ENCODE measurements at regions not wholly inside any gene's neighbourhood (a gene's known extent, or its start where the extent isn't known, plus 50 kb on each side); places are given as distances from the start of the nearest gene placed in this dataset.

DNA sequence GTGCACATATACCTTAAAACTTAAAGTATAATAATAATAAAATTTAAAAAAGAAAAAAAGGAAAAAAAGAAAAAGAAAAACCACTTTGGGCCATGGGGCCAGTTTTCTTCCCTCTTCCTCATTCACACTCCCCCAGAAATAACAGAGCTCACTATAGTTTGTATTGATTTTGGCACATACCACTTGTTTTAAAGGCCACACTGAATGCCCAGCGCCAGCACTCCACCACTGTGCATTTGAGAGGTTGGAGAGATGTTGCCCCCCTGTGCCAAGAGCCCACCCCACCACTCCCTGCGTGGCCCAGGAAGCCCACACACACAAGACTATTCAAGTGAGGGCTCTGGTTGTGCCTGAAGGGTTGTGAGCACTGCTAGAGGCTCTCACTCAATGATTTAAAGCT is 1536.3 kb downstream of the TSPY10 start:
- intact Hi-C loops (cut with micrococcal nuclease; ENCODE audit: unreplicated experiment): no loop called here

DNA sequence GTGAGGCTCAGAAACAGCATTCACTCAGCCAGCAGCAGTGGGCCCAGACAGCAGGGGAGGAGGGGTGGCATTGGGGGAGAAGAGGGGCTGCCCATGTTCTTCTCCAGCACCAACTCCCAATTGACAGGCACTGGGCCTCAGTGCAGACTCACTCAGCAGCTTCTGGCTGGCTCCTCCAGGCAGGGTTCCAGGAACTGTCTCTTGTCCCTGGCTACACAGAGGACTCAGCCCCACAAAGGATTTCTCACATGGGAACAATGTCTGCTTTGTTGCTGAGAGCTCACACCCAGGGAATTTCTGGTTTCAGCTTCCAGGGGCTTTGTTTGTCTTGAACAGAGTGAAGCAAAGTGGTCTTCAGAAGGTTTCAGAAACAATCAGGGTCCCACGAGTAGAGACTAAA is 1536.7 kb downstream of the TSPY10 start:
- H3K9me2 ChIP-seq (ENCODE audit: insufficient read depth, low read length): no peaks in the 10 kb centered on the region
- POLR2A ChIA-PET: no interaction called here
- H3K36me3 ChIP-seq (ENCODE audit: insufficient read depth, low read length): no peaks in the 10 kb centered on the region
- no peak overlapping the region for H3K4me2 ChIP-seq (ENCODE audit: low read length)
- H2AFZ ChIP-seq (ENCODE audit: low read length): no peak overlapping the region
- TF ChIP-seq EZH2phosphoT487 (IDR thresholded peaks at IDR 0.05; ENCODE audit: borderline replicate concordance, low read depth, low read length): no peak
- TF ChIP-seq, protein P1, sequence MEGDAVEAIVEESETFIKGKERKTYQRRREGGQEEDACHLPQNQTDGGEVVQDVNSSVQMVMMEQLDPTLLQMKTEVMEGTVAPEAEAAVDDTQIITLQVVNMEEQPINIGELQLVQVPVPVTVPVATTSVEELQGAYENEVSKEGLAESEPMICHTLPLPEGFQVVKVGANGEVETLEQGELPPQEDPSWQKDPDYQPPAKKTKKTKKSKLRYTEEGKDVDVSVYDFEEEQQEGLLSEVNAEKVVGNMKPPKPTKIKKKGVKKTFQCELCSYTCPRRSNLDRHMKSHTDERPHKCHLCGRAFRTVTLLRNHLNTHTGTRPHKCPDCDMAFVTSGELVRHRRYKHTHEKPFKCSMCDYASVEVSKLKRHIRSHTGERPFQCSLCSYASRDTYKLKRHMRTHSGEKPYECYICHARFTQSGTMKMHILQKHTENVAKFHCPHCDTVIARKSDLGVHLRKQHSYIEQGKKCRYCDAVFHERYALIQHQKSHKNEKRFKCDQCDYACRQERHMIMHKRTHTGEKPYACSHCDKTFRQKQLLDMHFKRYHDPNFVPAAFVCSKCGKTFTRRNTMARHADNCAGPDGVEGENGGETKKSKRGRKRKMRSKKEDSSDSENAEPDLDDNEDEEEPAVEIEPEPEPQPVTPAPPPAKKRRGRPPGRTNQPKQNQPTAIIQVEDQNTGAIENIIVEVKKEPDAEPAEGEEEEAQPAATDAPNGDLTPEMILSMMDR (conservative IDR thresholded peaks at IDR 0.05; ENCODE audit: low read length): no peak
- no peak overlapping the region for H3K27ac ChIP-seq (ENCODE audit: low read depth, low read length, poor library complexity, severe bottlenecking)
- no peak overlapping the region for H3K4me3 ChIP-seq (ENCODE audit: low read depth, low read length, poor library complexity, severe bottlenecking)
- H4K20me1 ChIP-seq (ENCODE audit: insufficient read depth, low read length): no peaks in the 10 kb centered on the region
- DNase-seq (ENCODE audit: low spot score): no peak
- CTCF ChIA-PET (ENCODE audit: unreplicated experiment): no interaction called here
- intact Hi-C loops (cut with micrococcal nuclease; ENCODE audit: unreplicated experiment): no loop called here
- BruUV-seq (replicated peaks): no TSS peak
- no peaks in the 10 kb centered on the region for H3K79me2 ChIP-seq (ENCODE audit: insufficient read depth, low read depth, low read length)
- no peaks in the 10 kb centered on the region for H3K4me1 ChIP-seq (ENCODE audit: insufficient read depth, low read length, poor library complexity, severe bottlenecking)
- no peaks in the 10 kb centered on the region for H3K9me3 ChIP-seq (ENCODE audit: low read length)

More for the DNA sequence above, 1536.3 kb downstream of the TSPY10 start:
- DNase-seq (ENCODE audit: low spot score): no peak
- Histone ChIP-seq H3K9me2 (ENCODE audit: insufficient read depth, low read length) (no peaks in the 10 kb centered on the region), H3K36me3 (ENCODE audit: insufficient read depth, low read length) (no peaks in the 10 kb centered on the region), H3K79me2 (ENCODE audit: insufficient read depth, low read depth, low read length) (no peaks in the 10 kb centered on the region), H3K4me1 (ENCODE audit: insufficient read depth, low read length, poor library complexity, severe bottlenecking) (no peaks in the 10 kb centered on the region), H3K9me3 (ENCODE audit: low read length) (no peaks in the 10 kb centered on the region), H3K4me2 (ENCODE audit: low read length) (no peak overlapping the region), H4K20me1 (ENCODE audit: insufficient read depth, low read length) (no peaks in the 10 kb centered on the region), H3K27ac (ENCODE audit: low read depth, low read length, poor library complexity, severe bottlenecking) (no peak overlapping the region), H2AFZ (ENCODE audit: low read length) (no peak overlapping the region), H3K4me3 (ENCODE audit: low read depth, low read length, poor library complexity, severe bottlenecking) (no peak overlapping the region)
- BruUV-seq (replicated peaks): no TSS peak
- POLR2A ChIA-PET: no interaction called here
- CTCF ChIA-PET (ENCODE audit: unreplicated experiment): no interaction called here
- TF ChIP-seq, protein P1 (conservative IDR thresholded peaks at IDR 0.05; ENCODE audit: low read length): no peak
- no peak for TF ChIP-seq EZH2phosphoT487 (IDR thresholded peaks at IDR 0.05; ENCODE audit: borderline replicate concordance, low read depth, low read length)

DNA sequence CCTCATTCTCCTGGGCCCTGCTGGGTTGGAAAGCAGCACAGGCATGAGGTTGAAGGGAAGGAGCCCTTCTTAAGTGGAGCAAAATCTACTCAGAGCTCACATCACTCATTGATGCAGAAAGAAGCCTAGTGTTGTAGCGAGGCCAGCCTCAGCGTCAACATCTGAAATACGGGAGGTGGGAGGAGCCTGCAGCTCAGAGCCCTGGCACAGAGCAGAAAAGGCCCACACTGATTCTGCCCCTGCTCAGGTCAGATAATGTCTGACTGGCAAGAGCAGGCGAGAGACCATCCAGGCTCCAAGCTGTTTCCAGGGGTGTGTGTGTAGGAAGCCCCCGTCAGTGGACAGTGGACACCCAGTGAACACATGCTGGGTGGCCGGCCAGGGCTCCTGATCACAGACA is 1541.6 kb downstream of the TSPY10 start:
- no peak overlapping the region for H3K4me2 ChIP-seq (ENCODE audit: low read length)
- no TSS peak for BruUV-seq (replicated peaks)
- ChIA-PET CTCF (ENCODE audit: unreplicated experiment) (no interaction called here), POLR2A (no interaction called here)
- H3K9me2 ChIP-seq (ENCODE audit: insufficient read depth, low read length): no peaks in the 10 kb centered on the region
- no peak overlapping the region for H3K27ac ChIP-seq (ENCODE audit: low read depth, low read length, poor library complexity, severe bottlenecking)
- H3K79me2 ChIP-seq (ENCODE audit: insufficient read depth, low read depth, low read length): no peaks in the 10 kb centered on the region
- no peak for DNase-seq (ENCODE audit: low spot score)
- H3K4me3 ChIP-seq (ENCODE audit: low read depth, low read length, poor library complexity, severe bottlenecking): no peak overlapping the region
- no peak for TF ChIP-seq EZH2phosphoT487 (IDR thresholded peaks at IDR 0.05; ENCODE audit: borderline replicate concordance, low read depth, low read length)
- TF ChIP-seq, protein P1 (conservative IDR thresholded peaks at IDR 0.05; ENCODE audit: low read length): no peak
- no peaks in the 10 kb centered on the region for H3K4me1 ChIP-seq (ENCODE audit: insufficient read depth, low read length, poor library complexity, severe bottlenecking)
- no peak overlapping the region for H2AFZ ChIP-seq (ENCODE audit: low read length)
- intact Hi-C loops (cut with micrococcal nuclease; ENCODE audit: unreplicated experiment): no loop called here
- no peaks in the 10 kb centered on the region for H3K9me3 ChIP-seq (ENCODE audit: low read length)
- no peaks in the 10 kb centered on the region for H4K20me1 ChIP-seq (ENCODE audit: insufficient read depth, low read length)
- no peaks in the 10 kb centered on the region for H3K36me3 ChIP-seq (ENCODE audit: insufficient read depth, low read length)
